Endodermal cell (in vitro differentiated cells): ENCODE measurements at regions not wholly inside any gene's neighbourhood (a gene's known extent, or its start where the extent isn't known, plus 50 kb on each side); places are given as distances from the start of the nearest gene placed in this dataset.

ENCODE experiments used
- DNase-seq: peaks from one replicate; pipeline ENCODE4 v3.0.0-alpha.2; 2017
- H3K27ac ChIP-seq: 2 replicates; pipeline ENCODE4 v1.5.1; 2013; ENCODE audit warnings: mild to moderate bottlenecking, low read depth, low read length, moderate library complexity
- H3K27me3 ChIP-seq: 2 replicates; pipeline ENCODE4 v1.6.1; 2013; ENCODE audit warnings: mild to moderate bottlenecking, low read length, moderate library complexity; ENCODE audit not compliant: insufficient read depth, control insufficient read depth, poor library complexity, severe bottlenecking
- H3K36me3 ChIP-seq: 2 replicates; pipeline ENCODE4 v1.7.0; 2013; ENCODE audit warnings: mild to moderate bottlenecking, low read length, moderate library complexity; ENCODE audit not compliant: control insufficient read depth, insufficient read depth
- H3K4me1 ChIP-seq: one replicate; pipeline ENCODE4 v1.7.0; 2013; ENCODE audit warnings: low read length; ENCODE audit not compliant: control insufficient read depth, insufficient read depth
- H3K4me3 ChIP-seq: 2 replicates; pipeline ENCODE4 v1.5.1; 2013; ENCODE audit warnings: mild to moderate bottlenecking, low read length, moderate library complexity
- H3K9ac ChIP-seq: 2 replicates; pipeline ENCODE4 v1.6.1; 2013; ENCODE audit warnings: mild to moderate bottlenecking, low read length, moderate library complexity; ENCODE audit not compliant: poor library complexity, severe bottlenecking; ENCODE audit errors: extremely low read depth
- H3K9me3 ChIP-seq: 2 replicates; pipeline ENCODE4 v1.6.1; 2013; ENCODE audit warnings: mild to moderate bottlenecking, low read length, moderate library complexity; ENCODE audit not compliant: control insufficient read depth
- H3K27ac Mint-ChIP-seq: 2 replicates; pipeline ENCODE4 v1.8.0; 2020; ENCODE audit warnings: mixed read lengths
- H3K27me3 Mint-ChIP-seq: 2 replicates; pipeline ENCODE4 v1.8.0; 2021; ENCODE audit warnings: mild to moderate bottlenecking, mixed read lengths; ENCODE audit not compliant: insufficient read depth
- H3K36me3 Mint-ChIP-seq: 2 replicates; pipeline ENCODE4 v1.8.0; 2020; ENCODE audit warnings: low read depth, mixed read lengths
- H3K4me1 Mint-ChIP-seq: 2 replicates; pipeline ENCODE4 v1.8.0; 2020; ENCODE audit warnings: mixed read lengths
- H3K4me3 Mint-ChIP-seq: 2 replicates; pipeline ENCODE4 v1.8.0; 2020; ENCODE audit warnings: mild to moderate bottlenecking, moderate library complexity, mixed read lengths
- H3K9me3 Mint-ChIP-seq: 2 replicates; pipeline ENCODE4 v1.8.0; 2020; ENCODE audit warnings: mild to moderate bottlenecking, mixed read lengths
- WGBS, 2 experiments: methylation state at CpG; one replicate each; pipeline versions ENCODE4 v1.1.5 to v1.1.7; 2013; ENCODE audit warnings: missing lambda C conversion rate in 2 of 2, mixed read lengths in 1 of 2; ENCODE audit not compliant: insufficient coverage in 1 of 2, insufficient read length in 1 of 2; 5-methylcytosine and 5-hydroxymethylcytosine counted together
- TF ChIP-seq, protein P1 (sequence below): fragments of 200-600 bp; sonication (generic); conservative IDR thresholded peaks from 2 replicates; pipeline ENCODE4 v1.5.0; 2021; ENCODE audit warnings: antibody characterized with exemption, mild to moderate bottlenecking

DNA sequence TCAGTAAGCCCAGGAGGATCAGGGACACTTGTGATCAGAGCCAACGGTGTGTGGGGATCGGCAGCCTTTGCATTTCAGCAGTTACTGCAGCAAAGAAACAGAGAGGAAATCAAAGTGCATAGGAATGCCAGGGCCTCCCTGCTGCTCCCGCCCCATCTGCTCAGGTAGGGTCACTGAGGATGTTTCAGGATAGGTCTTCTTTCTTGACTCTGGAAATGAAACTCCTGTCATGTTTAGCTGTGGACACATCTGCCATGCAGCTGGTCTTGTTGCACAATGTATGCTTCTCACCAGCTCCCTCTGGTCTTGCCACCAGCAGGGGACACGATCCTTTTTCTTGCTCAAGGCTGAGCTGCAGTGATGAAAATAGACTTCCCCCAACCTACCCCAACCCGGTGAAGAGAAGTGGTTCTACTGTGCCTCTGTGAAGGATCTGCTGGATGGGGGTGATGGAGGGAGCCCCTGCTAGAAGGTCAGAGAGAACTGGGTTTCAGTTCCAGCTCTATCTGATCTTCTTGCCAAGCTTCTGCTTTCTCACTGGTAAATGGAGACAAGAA, 185.2 kb upstream of the KLF4 start:
- H3K36me3 Mint-ChIP-seq = no peaks in the 10 kb centered on the region
- Histone ChIP-seq H3K4me1 (no peaks in the 10 kb centered on the region), H3K9ac (no peak overlapping the region), H3K4me3 (no peak overlapping the region), H3K9me3 (no peaks in the 10 kb centered on the region), H3K27ac (no peak overlapping the region), H3K36me3 (no peaks in the 10 kb centered on the region), H3K27me3 (peaks cover 10% of the 10 kb centered on the region)
- peak; percentile 63 for DNase-seq
- peak overlapping the region; percentile 91 for H3K27ac Mint-ChIP-seq
- TF ChIP-seq, protein P1, sequence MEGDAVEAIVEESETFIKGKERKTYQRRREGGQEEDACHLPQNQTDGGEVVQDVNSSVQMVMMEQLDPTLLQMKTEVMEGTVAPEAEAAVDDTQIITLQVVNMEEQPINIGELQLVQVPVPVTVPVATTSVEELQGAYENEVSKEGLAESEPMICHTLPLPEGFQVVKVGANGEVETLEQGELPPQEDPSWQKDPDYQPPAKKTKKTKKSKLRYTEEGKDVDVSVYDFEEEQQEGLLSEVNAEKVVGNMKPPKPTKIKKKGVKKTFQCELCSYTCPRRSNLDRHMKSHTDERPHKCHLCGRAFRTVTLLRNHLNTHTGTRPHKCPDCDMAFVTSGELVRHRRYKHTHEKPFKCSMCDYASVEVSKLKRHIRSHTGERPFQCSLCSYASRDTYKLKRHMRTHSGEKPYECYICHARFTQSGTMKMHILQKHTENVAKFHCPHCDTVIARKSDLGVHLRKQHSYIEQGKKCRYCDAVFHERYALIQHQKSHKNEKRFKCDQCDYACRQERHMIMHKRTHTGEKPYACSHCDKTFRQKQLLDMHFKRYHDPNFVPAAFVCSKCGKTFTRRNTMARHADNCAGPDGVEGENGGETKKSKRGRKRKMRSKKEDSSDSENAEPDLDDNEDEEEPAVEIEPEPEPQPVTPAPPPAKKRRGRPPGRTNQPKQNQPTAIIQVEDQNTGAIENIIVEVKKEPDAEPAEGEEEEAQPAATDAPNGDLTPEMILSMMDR = peak; percentile 11
- peak overlapping the region; percentile 16 for H3K4me3 Mint-ChIP-seq
- 70 to 71% methylated on average over 2 to 5 of the region's 5 CpGs for WGBS, 2 experiments
- H3K4me1 Mint-ChIP-seq = peaks cover 2% of the 10 kb centered on the region
- no peaks in the 10 kb centered on the region for H3K9me3 Mint-ChIP-seq
- peaks cover 15% of the 10 kb centered on the region for H3K27me3 Mint-ChIP-seq

DNA sequence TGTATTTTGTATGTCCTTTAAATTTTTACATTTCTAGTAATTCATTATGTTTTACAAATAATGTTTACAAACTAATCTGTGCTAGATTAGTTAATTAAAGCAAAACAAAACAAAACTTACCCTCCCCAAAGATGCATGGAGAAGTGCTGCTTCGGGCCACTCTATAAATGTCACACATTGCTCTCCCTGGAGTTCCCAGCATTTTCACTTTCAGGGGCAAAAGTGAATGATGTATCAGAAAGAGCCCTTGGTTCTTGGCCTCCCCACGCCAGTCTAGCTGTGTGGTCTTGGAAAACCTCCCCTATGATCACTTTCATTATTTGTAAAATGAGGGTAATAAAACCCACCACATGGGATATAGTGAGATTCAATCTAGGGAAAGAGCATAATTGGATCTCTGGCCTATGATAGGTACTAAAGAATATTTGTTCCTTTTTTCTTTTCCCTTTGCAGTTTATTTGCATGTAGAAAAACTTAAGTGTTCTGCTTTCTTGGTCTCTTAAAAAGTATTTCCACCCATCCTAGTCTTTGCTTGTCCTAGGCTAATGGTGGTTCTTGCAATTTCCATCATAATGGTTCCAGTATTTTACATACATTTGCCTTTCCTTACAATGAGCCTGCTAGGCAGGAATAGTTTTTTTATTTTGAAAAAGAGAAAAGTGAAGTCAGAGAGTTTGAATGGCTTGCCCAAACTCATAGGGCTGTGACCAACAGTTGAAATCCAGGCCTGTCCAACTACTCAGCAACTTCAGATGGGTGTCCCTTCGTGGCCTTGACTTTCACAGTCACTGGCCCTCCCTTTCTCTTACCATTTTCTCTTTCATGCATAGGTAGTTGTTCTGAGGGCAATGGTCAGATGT, 184.5 kb upstream of the KLF4 start:
- Histone ChIP-seq H3K27ac (no peak overlapping the region), H3K4me3 (no peak overlapping the region), H3K36me3 (no peaks in the 10 kb centered on the region), H3K9ac (no peak overlapping the region), H3K4me1 (no peaks in the 10 kb centered on the region), H3K9me3 (no peaks in the 10 kb centered on the region), H3K27me3 (peaks cover 10% of the 10 kb centered on the region)
- no peaks in the 10 kb centered on the region for H3K36me3 Mint-ChIP-seq
- peak overlapping the region; percentile 16 for H3K4me3 Mint-ChIP-seq
- no peak for DNase-seq
- H3K27ac Mint-ChIP-seq = peak overlapping the region; percentile 91
- H3K27me3 Mint-ChIP-seq = peaks cover 18% of the 10 kb centered on the region
- 67 to 69% methylated on average over 1 to 3 of the region's 3 CpGs for WGBS, 2 experiments
- TF ChIP-seq, protein P1 = no peak
- peaks cover 2% of the 10 kb centered on the region for H3K4me1 Mint-ChIP-seq
- no peaks in the 10 kb centered on the region for H3K9me3 Mint-ChIP-seq

DNA sequence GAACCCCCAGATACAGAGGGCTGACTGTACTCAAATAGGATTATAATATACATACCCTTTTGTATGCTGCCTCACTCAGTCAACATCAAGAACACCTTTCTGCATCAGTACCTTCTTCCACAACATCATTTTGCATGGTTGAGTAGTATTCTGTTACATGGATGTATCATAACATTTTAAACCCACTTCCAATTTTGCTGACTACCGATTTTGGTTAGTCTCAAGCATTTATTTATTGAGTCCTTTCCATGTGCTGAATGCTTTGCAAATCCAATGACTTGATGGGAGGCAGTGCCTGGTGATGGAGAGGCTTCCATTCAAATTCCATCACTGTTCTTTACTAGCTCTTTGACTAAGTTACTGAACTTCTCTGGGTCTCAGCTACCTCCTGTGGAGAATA, 182.0 kb upstream of the KLF4 start:
- no peak overlapping the region for H3K4me3 ChIP-seq
- no peaks in the 10 kb centered on the region for H3K9me3 Mint-ChIP-seq
- peaks cover 30% of the 10 kb centered on the region for H3K27me3 ChIP-seq
- no peaks in the 10 kb centered on the region for H3K4me1 ChIP-seq
- no peak overlapping the region for H3K4me3 Mint-ChIP-seq
- H3K9ac ChIP-seq = no peak overlapping the region
- no peaks in the 10 kb centered on the region for H3K36me3 Mint-ChIP-seq
- H3K4me1 Mint-ChIP-seq = peaks cover 2% of the 10 kb centered on the region
- H3K27me3 Mint-ChIP-seq = peaks cover 26% of the 10 kb centered on the region
- 86% methylated on average over 1 of the region's 1 CpG; no CpG with 5 or more reads in 1 of the 2 experiments for WGBS, 2 experiments
- TF ChIP-seq, protein P1 = no peak
- H3K27ac ChIP-seq = no peak overlapping the region
- H3K27ac Mint-ChIP-seq = no peak overlapping the region
- no peak for DNase-seq
- no peaks in the 10 kb centered on the region for H3K36me3 ChIP-seq
- H3K9me3 ChIP-seq = no peaks in the 10 kb centered on the region
